Stimulated activated naive CD4-positive, alpha-beta T cell treated with Interleukin-2 at 50 U/mL for 16 hours (primary cell): ENCODE measurements at regions not wholly inside any gene's neighbourhood (a gene's known extent, or its start where the extent isn't known, plus 50 kb on each side); places are given as distances from the start of the nearest gene placed in this dataset.

Experiments
- DNase-seq: peaks from one replicate; lab custom pipeline; 2025; lab: John Stamatoyannopoulos, UW

DNA sequence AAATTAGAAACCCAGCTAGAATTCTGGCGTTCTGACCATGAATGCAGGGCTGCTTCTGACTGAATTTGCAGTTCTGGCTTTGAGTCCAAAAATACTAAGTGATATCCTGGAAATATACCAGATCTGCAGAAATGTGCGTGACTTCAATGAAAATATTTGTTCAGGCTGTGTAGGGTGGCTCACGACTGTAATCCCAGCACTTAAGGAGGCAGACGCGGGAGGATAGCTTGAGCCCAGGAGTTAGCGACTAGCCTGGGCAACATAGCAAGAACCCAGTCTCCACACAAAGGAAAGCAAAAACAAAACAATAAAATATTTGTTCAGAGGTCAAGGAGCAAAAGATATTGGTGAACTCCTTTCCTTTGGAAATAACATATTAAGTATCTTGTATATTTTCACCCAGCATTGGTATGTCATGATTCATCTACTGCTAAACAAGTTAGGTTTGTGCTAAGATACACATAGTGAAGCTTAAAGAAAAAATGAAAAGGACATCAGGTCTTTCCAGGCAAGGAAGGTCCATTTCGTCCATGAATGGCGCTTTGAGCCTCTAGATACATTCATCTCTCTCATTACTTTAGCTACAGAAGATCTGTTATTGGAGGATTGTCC lies 239.2 kb downstream of the CMPK2 start:
- no peak for DNase-seq

- DNase-seq = no peak
Observed at GRCh38 chr2:6627316-6627715, 238.4 kb downstream of the CMPK2 start.

DNA sequence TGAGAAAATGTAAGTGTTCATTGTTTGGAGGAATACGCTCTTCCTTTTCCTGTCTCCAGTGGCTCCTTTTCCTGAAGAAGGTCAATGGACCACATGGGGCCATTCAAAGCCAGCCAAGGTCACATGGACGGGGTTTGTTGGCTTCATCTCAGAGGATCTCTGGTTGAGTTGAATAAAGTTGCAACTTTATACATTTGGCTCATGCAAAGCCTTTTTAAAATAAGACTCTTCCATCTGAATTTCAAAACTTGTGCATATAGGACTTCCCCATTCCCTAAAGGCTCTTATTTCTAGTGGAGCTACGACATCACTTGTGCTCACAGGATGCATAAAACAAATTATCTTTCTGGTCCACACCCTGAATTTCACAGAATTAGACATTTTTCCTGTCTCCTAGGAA lies 235.5 kb downstream of the CMPK2 start:
- DNase-seq = no peak

GRCh38 chr2:6635296-6635695 lies 230.4 kb downstream of the CMPK2 start:
- no peak for DNase-seq

DNA sequence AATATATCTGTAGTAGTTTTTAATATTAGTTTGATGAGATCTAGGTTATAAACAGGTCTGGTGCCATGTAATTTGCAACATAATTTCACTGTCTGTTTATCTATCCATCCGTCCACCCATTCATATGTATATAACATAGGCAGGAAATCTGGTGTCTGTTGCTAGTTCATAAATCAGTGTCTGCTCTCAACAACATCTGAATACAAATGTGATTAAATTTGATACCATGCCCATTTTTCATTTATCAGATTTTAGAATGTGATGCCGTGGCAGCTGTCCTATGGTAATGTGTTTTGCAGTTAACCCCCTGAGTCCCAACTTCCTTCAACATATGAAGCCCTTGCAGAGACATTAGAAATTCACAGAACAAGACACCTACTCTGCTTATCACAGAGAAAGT lies 228.4 kb downstream of the CMPK2 start:
- DNase-seq = no peak

GRCh38 chr2:6639929-6640620 lies 225.6 kb downstream of the CMPK2 start:
- DNase-seq = no peak

- DNase-seq = no peak
Observed at GRCh38 chr2:6640621-6641015, 225.1 kb downstream of the CMPK2 start.

DNA sequence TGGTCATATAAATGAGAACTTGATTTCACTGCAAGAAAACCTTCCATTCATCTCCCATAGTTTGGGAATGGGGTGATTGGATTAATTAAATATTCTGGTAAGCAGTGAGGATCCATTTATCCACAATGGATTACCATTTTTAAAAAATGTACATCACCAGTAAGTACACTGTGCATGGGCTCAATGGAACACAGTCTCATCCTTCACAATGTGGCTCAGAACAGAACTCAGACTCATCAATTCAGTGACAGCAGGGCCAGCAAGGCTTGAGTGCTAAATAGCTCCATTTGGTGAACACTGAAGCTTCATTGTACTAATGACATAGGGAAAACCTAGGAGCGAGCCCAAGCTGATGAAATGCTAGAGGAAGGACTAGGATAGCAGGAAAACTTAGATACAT lies 223.8 kb downstream of the CMPK2 start:
- DNase-seq = no peak

- no peak for DNase-seq
Observed at GRCh38 chr2:6644261-6644660, 221.4 kb downstream of the CMPK2 start.

DNA sequence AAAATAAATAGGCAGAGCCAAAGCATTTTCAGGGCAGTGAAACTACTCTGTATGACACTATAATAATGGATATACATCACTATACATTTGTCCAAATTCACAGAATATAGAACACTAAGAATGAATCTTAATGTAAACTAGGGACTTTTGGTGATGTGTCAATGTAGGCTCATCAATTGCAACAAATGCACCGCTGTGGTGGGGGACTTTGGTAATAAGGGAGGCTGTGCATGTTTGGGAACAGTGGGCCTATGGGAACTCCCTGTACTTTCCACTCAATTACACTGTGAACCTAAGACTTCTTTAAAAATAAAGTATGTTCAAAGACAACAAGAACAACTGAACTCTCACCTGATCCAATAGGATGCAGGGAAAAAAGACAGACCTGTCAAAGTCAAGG lies 220.7 kb downstream of the CMPK2 start:
- no peak for DNase-seq

DNA sequence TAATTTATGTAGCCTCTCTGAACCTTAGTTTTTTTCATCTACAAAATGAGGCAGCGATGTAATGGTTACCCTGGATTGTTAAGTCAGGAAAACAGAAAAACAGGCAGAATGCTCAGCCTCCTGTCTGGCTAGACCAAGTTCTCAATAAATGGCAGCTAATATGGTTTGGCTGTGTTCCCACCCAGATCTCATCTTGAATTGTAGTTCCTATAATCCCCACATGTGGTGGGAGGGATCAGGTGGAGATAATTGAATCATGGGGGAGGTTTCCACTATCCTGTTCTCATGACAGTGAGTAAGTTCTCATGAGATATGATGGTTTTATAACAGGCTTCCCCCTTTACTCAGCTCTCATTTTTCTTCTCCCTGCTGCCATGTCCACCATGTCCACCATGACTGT lies 220.0 kb downstream of the CMPK2 start:
- no peak for DNase-seq

- DNase-seq = no peak
Observed at GRCh38 chr2:6647046-6647445, 218.7 kb downstream of the CMPK2 start.

- DNase-seq = no peak
Observed at GRCh38 chr2:6648596-6649247, 217.0 kb downstream of the CMPK2 start.

- DNase-seq = no peak
Observed at GRCh38 chr2:6650311-6650710, 215.4 kb downstream of the CMPK2 start.

DNA sequence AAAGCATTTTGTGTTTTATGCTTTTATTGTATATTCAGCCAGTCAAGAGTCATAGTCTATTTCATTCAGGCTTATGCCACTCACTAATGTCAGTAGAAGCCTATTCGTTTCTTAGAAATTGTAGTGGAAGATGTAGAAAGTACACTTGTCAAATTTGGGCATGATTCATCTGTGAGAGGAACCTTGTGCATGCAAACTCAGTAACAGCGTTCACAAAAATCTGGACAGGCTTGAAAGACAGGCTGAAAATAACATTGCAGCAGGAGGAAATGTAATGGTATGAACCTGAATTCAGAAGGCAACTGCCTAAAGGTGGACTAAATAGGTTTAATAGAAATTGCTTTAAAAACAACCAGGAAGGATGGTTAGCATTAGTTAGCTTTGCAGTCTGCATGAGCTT lies 213.5 kb downstream of the CMPK2 start:
- DNase-seq = no peak

DNA sequence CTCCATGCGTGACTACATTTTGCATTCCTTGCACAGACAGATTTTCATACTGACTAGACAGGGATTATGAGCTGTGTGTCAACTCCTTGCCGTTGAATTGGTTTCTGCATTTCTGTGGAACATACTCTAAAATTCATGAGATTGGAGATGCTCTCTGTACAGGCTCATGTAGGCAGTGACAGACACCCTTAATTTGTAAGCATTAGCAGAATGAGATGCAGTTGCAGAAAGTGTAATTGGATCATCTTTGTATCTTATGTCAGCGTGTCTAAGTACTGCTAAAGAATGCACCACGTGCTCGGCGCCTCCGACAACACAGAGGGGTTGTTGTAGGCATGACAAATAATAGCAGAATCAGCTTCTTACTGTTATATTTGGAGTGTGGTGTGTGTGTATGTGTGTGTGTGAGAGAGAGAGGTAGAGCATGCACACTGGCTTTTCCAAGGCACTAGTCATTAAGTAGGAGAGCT lies 212.4 kb downstream of the CMPK2 start:
- DNase-seq = no peak

DNA sequence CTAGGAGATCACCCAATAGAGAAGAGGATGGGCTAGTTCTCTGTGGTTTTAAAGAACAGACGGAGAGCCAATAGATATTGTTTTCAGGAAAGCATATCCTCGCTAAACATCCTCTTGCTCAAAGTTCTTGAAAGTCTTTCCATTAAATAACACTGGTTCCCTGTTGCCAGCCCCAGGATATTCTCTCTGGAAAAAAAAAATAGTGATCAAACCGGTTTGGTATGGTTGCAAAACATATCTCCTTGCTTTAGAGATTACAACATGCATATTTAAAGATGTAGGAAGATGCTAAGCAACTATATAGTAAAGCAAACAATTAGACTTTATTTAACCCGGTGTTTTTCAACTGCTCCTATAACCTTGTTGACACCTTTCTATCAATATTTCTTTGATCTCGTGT lies 211.4 kb downstream of the CMPK2 start:
- DNase-seq = no peak

DNA sequence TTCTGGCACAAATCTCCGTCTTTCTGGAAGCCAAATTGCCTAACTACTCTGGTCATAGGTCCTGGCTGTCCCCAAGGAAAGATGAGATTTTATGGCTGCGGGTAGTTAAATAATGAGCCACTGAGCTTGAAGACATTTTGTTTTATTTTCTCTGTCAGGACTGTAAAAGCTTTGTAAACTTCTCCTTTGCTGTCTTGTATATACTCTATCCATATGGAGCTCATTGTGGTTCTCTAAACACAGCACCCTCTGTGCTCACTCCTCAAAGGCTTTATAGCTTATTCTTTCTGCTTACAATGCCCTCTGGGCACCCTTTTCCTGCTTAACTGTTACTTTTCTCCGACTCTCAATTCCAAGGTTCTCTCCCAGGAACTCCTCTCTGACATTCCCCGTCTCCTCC lies 209.1 kb downstream of the CMPK2 start:
- no peak for DNase-seq

DNA sequence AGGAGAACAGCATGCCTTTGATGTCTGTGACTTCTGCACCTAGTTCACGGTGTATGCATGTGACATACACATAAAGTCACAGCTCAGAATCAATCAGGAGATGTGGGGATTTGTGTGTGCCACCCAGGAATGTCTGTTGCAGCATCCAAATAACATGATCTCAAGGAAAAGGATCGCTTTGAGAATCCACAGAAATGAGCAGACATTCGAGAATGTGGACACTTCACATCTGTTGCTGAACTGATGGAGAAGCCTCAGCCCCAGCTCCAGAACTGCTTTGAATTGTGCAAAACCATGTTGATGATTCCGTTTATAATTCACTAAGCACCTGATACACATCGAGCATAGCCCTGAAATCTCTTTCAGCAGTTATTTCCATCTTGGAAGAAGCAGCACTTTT lies 208.6 kb downstream of the CMPK2 start:
- no peak for DNase-seq

- no peak for DNase-seq
Observed at GRCh38 chr2:6657855-6658254, 207.9 kb downstream of the CMPK2 start.

DNA sequence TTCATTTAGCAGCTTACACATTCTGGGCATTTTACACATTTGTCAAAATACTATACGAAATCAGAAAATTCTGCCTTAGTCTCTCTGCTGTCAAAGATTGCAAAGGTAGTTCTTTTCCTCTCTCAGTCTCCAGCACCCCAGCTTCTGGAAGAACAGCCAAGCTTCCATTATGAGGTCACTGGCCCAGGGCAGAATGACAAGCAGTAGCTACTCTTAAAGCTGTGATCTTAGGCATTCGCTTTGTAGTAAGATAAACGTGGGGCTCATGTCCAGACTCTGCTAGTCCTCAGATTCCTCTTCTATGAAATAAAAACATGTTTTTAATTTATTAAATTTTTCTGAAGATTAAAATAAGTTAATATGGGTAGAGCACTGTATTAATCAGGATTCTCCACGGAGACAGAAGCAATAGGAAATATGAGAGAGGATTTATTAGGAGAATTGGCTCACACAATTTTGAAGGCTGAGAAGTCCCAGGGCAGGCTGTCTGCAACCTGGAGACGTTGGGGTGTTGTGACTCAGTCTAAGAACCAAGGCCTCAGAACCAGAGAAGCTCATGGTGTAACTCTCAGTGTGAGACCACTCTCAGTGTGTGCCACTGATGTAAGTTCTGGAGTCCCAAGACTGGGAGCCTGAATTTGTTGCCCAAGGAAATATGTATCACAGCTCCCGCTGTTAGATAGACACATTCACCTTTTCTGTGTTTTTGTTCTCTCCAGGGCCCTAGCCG lies 201.2 kb downstream of the CMPK2 start:
- no peak for DNase-seq

GRCh38 chr2:6665093-6666045 lies 200.3 kb downstream of the CMPK2 start:
- no peak for DNase-seq
